ENCODE measurements at regions not wholly inside any gene's neighbourhood (a gene's known extent, or its start where the extent isn't known, plus 50 kb on each side); places are given as distances from the start of the nearest gene placed in this dataset.

DNA sequence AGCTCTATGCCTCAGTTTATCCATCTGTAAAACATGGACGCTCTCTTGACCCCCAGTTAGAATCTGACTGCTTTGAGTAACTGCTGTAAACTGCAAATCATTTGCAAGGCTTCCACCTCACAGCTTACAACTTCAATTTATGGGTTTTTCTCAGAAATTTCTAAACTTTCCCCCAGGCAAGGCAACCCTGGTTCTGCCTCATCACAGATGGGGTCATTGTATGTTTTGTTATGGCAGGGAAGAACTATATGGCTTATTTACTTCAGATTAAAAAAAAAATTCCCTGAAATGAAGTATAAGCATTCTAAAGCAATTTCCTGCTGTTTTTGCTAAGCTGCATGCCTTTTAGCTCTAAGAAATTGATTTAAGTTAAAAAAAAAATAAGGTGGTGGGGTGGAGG, 60.0 kb downstream of the TMEM215 start:
- no peaks in the 10 kb centered on the region for H3K4me1 ChIP-seq (ENCODE audit: control insufficient read depth, insufficient read depth, low read length)
- no peak for DNase-seq
- H3K4me1 Mint-ChIP-seq = no peaks in the 10 kb centered on the region
- no peaks in the 10 kb centered on the region for H3K36me3 ChIP-seq (ENCODE audit: control insufficient read depth, insufficient read depth, low read length)
- H3K4me3 Mint-ChIP-seq = no peak overlapping the region
- H3K9me3 ChIP-seq (ENCODE audit: control insufficient read depth, low read length) = no peaks in the 10 kb centered on the region
- H3K27me3 ChIP-seq (ENCODE audit: control insufficient read depth, insufficient read depth, low read length, poor library complexity, severe bottlenecking) = peaks cover 63% of the 10 kb centered on the region
- 82 to 93% methylated on average over 1 of the region's 1 CpG for WGBS, 2 experiments (ENCODE audit: insufficient coverage in 1 of 2, insufficient read length in 1 of 2)
- H3K9me3 Mint-ChIP-seq = no peaks in the 10 kb centered on the region
- no peak overlapping the region for H3K9ac ChIP-seq (ENCODE audit: extremely low read depth, low read length, poor library complexity, severe bottlenecking)
- H3K27me3 Mint-ChIP-seq (ENCODE audit: insufficient read depth) = peaks cover 32% of the 10 kb centered on the region
- no peak overlapping the region for H3K27ac ChIP-seq (ENCODE audit: low read depth, low read length)
- no peak overlapping the region for H3K27ac Mint-ChIP-seq
- TF ChIP-seq, protein P1, sequence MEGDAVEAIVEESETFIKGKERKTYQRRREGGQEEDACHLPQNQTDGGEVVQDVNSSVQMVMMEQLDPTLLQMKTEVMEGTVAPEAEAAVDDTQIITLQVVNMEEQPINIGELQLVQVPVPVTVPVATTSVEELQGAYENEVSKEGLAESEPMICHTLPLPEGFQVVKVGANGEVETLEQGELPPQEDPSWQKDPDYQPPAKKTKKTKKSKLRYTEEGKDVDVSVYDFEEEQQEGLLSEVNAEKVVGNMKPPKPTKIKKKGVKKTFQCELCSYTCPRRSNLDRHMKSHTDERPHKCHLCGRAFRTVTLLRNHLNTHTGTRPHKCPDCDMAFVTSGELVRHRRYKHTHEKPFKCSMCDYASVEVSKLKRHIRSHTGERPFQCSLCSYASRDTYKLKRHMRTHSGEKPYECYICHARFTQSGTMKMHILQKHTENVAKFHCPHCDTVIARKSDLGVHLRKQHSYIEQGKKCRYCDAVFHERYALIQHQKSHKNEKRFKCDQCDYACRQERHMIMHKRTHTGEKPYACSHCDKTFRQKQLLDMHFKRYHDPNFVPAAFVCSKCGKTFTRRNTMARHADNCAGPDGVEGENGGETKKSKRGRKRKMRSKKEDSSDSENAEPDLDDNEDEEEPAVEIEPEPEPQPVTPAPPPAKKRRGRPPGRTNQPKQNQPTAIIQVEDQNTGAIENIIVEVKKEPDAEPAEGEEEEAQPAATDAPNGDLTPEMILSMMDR (conservative IDR thresholded peaks at IDR 0.05) = no peak
- H3K4me3 ChIP-seq (ENCODE audit: low read length) = no peak overlapping the region
- no peaks in the 10 kb centered on the region for H3K36me3 Mint-ChIP-seq (ENCODE audit: low read depth)

DNA sequence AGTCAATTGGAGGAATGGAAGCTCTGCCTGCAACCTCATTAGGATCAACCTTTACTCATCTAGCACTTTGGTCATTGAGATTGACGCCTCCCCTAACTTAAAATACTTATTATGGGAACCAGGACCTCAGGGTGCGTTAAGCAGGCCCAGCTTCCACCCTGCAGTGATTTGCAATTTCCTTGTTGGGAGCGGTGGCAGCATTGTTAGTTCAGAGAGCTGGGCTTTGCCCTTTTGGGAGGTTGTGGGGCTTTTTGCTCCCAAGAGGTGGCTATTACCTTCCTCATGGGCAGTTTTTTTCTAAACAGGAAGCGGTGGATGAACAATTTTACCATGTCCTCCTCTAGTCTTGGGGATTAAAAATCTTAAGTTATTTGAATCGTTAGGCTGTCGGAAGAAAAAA, 60.9 kb downstream of the TMEM215 start:
- no peak for DNase-seq
- H3K27me3 Mint-ChIP-seq (ENCODE audit: insufficient read depth) = peaks cover 28% of the 10 kb centered on the region
- H3K4me1 Mint-ChIP-seq = no peaks in the 10 kb centered on the region
- Histone ChIP-seq H3K9me3 (ENCODE audit: control insufficient read depth, low read length) (no peaks in the 10 kb centered on the region), H3K4me1 (ENCODE audit: control insufficient read depth, insufficient read depth, low read length) (no peaks in the 10 kb centered on the region), H3K27me3 (ENCODE audit: control insufficient read depth, insufficient read depth, low read length, poor library complexity, severe bottlenecking) (peaks cover 63% of the 10 kb centered on the region), H3K9ac (ENCODE audit: extremely low read depth, low read length, poor library complexity, severe bottlenecking) (no peak overlapping the region), H3K36me3 (ENCODE audit: control insufficient read depth, insufficient read depth, low read length) (no peaks in the 10 kb centered on the region), H3K4me3 (ENCODE audit: low read length) (no peak overlapping the region), H3K27ac (ENCODE audit: low read depth, low read length) (no peak overlapping the region)
- no peak overlapping the region for H3K4me3 Mint-ChIP-seq
- no peaks in the 10 kb centered on the region for H3K36me3 Mint-ChIP-seq (ENCODE audit: low read depth)
- no peaks in the 10 kb centered on the region for H3K9me3 Mint-ChIP-seq
- H3K27ac Mint-ChIP-seq = no peak overlapping the region
- WGBS, 2 experiments (ENCODE audit: insufficient coverage in 1 of 2, insufficient read length in 1 of 2) = 89 to 91% methylated on average over 4 to 6 of the region's 6 CpGs
- TF ChIP-seq, protein P1 (conservative IDR thresholded peaks at IDR 0.05) = no peak

DNA sequence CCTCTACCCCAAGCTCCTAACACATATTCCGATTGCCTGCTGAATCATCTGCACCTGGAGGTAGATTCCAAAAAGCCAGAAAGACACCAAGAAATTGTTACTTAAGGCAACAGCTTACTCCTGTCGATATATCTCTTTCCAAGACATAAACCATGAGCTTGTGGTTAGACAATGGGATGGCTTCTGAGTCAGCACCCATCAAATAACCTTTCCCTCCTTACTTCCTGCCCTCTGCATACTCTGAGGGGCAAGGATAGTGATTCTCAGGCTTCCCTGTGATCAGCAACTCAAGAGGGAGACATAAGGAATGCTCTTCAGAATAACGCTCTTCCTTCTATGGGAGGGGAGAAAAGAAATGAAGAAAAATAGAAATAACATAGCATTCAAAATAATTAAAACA, 70.9 kb downstream of the TMEM215 start:
- H3K36me3 Mint-ChIP-seq (ENCODE audit: low read depth) = no peaks in the 10 kb centered on the region
- Histone ChIP-seq H3K36me3 (ENCODE audit: control insufficient read depth, insufficient read depth, low read length) (no peaks in the 10 kb centered on the region), H3K9me3 (ENCODE audit: control insufficient read depth, low read length) (no peaks in the 10 kb centered on the region), H3K27me3 (ENCODE audit: control insufficient read depth, insufficient read depth, low read length, poor library complexity, severe bottlenecking) (peaks cover 18% of the 10 kb centered on the region), H3K9ac (ENCODE audit: extremely low read depth, low read length, poor library complexity, severe bottlenecking) (no peak overlapping the region), H3K27ac (ENCODE audit: low read depth, low read length) (no peak overlapping the region), H3K4me3 (ENCODE audit: low read length) (no peak overlapping the region), H3K4me1 (ENCODE audit: control insufficient read depth, insufficient read depth, low read length) (no peaks in the 10 kb centered on the region)
- DNase-seq = no peak
- WGBS, 2 experiments (ENCODE audit: insufficient coverage in 1 of 2, insufficient read length in 1 of 2) = 91 to 100% methylated on average over 1 to 2 of the region's 3 CpGs
- H3K9me3 Mint-ChIP-seq = no peaks in the 10 kb centered on the region
- TF ChIP-seq, protein P1 (conservative IDR thresholded peaks at IDR 0.05) = no peak
- H3K4me3 Mint-ChIP-seq = no peak overlapping the region
- H3K4me1 Mint-ChIP-seq = no peaks in the 10 kb centered on the region
- no peak overlapping the region for H3K27ac Mint-ChIP-seq
- H3K27me3 Mint-ChIP-seq (ENCODE audit: insufficient read depth) = peaks cover 22% of the 10 kb centered on the region

Measured in endodermal cell (in vitro differentiated cells).